Activated B cell treated with CpG ODN at 0.5 μM for 24 hours (primary cell): ENCODE measurements at regions not wholly inside any gene's neighbourhood (a gene's known extent, or its start where the extent isn't known, plus 50 kb on each side); places are given as distances from the start of the nearest gene placed in this dataset.

Source experiments
- ATAC-seq: fragments of 200-7000 bp; cut with Tn5 transposase; one replicate; pipeline ENCODE4 v1.10.0; 2021; ENCODE audit warnings: low read depth, mild to moderate bottlenecking, moderate library complexity
- CTCF ChIA-PET: fragments of 350-600 bp; sonication (Branson Sonifier 250); formaldehyde crosslinking; loops from one replicate; lab custom pipeline; 2021; ENCODE audit warnings: antibody characterized with exemption; lab: Charles Lee
- POLR2A ChIA-PET: fragments of 350-600 bp; sonication (Branson Sonifier 250); formaldehyde crosslinking; loops from one replicate; lab custom pipeline; 2021; ENCODE audit warnings: antibody characterized with exemption; lab: Charles Lee
- DNase-seq: peaks from one replicate; pipeline ENCODE4 v3.0.0; 2022
- H3K27ac Mint-ChIP-seq: one replicate; pipeline ENCODE4 v1.8.0; 2020; ENCODE audit warnings: mixed read lengths
- H3K27me3 Mint-ChIP-seq: one replicate; pipeline ENCODE4 v1.8.0; 2021; ENCODE audit warnings: mixed read lengths
- H3K36me3 Mint-ChIP-seq: one replicate; pipeline ENCODE4 v1.8.0; 2021; ENCODE audit warnings: low read depth, mixed read lengths
- H3K4me1 Mint-ChIP-seq: one replicate; pipeline ENCODE4 v1.8.0; 2021; ENCODE audit warnings: mixed read lengths
- H3K4me3 Mint-ChIP-seq: one replicate; pipeline ENCODE4 v1.8.0; 2020; ENCODE audit warnings: mild to moderate bottlenecking, mixed read lengths
- H3K9me3 Mint-ChIP-seq: one replicate; pipeline ENCODE4 v1.8.0; 2020; ENCODE audit warnings: mixed read lengths
- intact Hi-C: fragments of 100-400 bp; cut with micrococcal nuclease; formaldehyde crosslinking; loops from one replicate; pipeline ENCODE4 v1.15.1; 2024
- TF ChIP-seq, protein P1 (sequence below): fragments of 200-600 bp; IDR thresholded peaks from one replicate; pipeline ENCODE4 v1.8.0; 2022; ENCODE audit warnings: antibody characterized with exemption, mild to moderate bottlenecking

DNA sequence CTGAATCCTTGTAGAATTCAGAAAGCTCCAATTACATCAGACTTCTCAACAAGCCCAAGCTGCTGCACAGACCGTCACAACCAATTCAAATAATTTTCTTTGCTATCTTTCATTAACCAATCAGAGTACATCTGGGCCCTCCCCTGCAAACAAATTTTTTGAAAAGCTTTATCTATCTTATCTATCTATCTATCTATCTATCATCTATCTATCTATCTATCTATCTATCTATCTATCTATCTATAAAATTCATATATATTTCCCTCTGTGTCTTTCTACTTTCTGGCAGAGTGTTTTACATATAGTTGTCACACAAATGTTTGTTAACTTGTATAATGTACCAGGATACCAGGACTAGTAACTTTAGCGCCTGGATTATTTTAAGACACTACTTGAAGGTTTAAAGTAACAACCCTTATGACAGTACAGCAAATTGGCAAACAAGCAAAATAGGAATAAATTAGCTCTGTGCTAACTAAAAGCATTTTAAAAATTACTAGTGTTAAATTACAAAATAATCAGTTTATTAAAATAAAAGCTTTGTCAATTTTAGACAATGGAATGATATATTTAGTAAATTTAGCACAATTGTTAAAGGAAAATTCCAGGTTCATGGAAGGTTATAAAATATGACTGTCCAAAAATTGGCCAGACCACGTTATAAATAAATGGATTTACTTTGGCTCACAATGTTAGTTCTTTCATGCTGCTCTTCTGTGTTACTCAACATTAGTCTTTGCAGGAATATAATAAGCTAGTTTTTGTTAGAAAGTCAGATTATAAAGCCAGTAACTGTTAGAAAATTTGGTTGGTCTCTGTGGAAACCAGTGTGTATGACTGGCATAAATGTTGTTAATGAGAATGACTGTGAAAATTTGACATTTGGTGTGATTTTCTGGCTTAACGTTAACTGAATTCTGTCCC is 138.6 kb downstream of the SUCNR1 start:
- Mint-ChIP-seq H3K4me1 (no peaks in the 10 kb centered on the region), H3K36me3 (no peaks in the 10 kb centered on the region), H3K27ac (no peak overlapping the region), H3K27me3 (peaks cover 3% of the 10 kb centered on the region), H3K4me3 (no peak overlapping the region), H3K9me3 (peaks cover 2% of the 10 kb centered on the region)
- CTCF ChIA-PET = no interaction called here
- DNase-seq (no peak), ATAC-seq (no peak)
- intact Hi-C loops = no loop called here
- POLR2A ChIA-PET = no interaction called here
- TF ChIP-seq, protein P1, sequence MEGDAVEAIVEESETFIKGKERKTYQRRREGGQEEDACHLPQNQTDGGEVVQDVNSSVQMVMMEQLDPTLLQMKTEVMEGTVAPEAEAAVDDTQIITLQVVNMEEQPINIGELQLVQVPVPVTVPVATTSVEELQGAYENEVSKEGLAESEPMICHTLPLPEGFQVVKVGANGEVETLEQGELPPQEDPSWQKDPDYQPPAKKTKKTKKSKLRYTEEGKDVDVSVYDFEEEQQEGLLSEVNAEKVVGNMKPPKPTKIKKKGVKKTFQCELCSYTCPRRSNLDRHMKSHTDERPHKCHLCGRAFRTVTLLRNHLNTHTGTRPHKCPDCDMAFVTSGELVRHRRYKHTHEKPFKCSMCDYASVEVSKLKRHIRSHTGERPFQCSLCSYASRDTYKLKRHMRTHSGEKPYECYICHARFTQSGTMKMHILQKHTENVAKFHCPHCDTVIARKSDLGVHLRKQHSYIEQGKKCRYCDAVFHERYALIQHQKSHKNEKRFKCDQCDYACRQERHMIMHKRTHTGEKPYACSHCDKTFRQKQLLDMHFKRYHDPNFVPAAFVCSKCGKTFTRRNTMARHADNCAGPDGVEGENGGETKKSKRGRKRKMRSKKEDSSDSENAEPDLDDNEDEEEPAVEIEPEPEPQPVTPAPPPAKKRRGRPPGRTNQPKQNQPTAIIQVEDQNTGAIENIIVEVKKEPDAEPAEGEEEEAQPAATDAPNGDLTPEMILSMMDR = no peak

DNA sequence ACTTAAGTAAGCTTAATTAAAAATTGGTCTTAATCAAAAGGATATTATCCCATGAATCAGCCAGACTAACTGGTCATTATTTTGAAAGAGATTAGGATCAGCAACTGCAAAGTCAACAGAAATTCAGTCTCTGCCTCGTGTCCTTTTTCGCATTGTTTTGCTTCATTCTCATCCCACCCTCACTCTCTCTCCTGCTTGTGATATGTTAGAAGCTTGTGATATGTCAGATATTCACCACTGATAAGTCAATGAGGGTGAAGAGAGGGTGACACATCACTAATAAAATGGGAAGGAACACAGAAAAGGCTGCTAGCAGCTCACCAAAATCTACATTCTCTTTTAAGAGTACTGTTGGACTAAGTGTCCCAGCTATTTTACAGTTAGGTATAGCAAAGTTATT is 146.1 kb downstream of the SUCNR1 start:
- Mint-ChIP-seq H3K9me3 (peaks cover 2% of the 10 kb centered on the region), H3K4me3 (no peak overlapping the region), H3K4me1 (no peaks in the 10 kb centered on the region), H3K36me3 (no peaks in the 10 kb centered on the region), H3K27me3 (peaks cover 2% of the 10 kb centered on the region), H3K27ac (no peak overlapping the region)
- ChIA-PET CTCF (interaction anchor here (0.6 kb wide), 1 partner anchor 448 kb away, joined by 4 read pairs; no protein-coding TSS in a partner anchor), POLR2A (no interaction called here)
- intact Hi-C loops = no loop called here
- no peak for DNase-seq
- ATAC-seq = no peak
- TF ChIP-seq, protein P1 = no peak

DNA sequence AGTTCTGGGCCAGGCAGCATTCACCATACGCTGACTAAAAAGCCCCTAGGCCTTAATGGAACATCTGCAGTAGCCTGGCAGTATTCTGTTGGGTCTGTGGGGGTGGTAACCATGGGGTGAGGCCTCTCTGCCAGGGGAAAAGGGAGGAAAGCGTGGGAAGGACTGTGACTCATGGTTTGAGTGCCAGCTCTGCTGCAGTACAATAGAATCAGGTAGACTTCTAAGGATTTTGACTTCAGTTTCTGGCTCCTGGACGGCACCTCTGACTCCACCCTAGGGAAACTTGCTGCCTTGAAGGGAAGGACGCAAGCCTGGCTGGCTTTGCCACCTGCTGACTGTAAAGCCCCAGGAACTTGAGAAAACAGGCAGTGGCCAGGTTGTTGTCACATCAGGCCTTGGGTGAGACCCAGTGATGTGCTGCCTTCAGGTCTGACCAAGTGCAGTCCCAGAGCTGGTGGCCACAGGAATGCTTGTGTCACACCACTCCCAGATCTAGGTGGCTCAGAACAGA is 148.6 kb downstream of the SUCNR1 start:
- TF ChIP-seq, protein P1 = no peak
- Mint-ChIP-seq H3K9me3 (no peaks in the 10 kb centered on the region), H3K36me3 (no peaks in the 10 kb centered on the region), H3K27ac (no peak overlapping the region), H3K4me1 (no peaks in the 10 kb centered on the region), H3K27me3 (peaks cover 2% of the 10 kb centered on the region), H3K4me3 (no peak overlapping the region)
- intact Hi-C loops = no loop called here
- DNase-seq (no peak), ATAC-seq (no peak)
- ChIA-PET POLR2A (no interaction called here), CTCF (interaction anchor here (0.7 kb wide), 1 partner anchor 760 kb away, joined by 3 read pairs; no protein-coding TSS in a partner anchor)

DNA sequence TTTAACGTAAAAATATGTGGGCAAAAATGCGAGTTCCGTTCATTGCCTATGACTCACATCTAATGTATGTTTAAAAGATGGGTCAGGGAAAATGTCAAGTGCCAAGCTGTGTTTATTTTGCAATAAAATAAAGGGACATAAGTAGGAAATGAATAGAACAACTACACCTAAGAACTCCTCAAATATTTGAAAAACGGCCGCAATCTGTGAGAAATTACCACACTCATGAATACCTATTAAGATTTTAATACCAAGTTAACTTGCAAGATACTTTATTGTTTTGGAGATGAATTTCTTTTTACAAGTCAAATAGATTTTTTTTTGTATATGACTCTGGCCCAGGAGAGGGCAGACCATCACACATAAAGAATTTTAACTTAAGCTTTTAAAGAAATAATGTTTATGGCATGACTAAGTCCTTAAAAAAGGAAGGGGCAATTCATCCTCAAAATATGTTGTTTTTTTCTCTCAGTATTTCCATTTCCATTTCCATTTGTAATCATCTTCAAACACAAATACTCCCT is 152.7 kb downstream of the SUCNR1 start:
- TF ChIP-seq, protein P1 = no peak
- DNase-seq = no peak
- no peak overlapping the region for H3K4me3 Mint-ChIP-seq
- ChIA-PET POLR2A (interaction anchor here (0.6 kb wide), 1 partner anchor 750 kb away, joined by 3 read pairs; no protein-coding TSS in a partner anchor), CTCF (interaction anchor here (0.9 to 1.3 kb wide), 2 partner anchors 158 to 418 kb away, joined by 4 read pairs; no protein-coding TSS in a partner anchor)
- no peaks in the 10 kb centered on the region for H3K4me1 Mint-ChIP-seq
- no peaks in the 10 kb centered on the region for H3K9me3 Mint-ChIP-seq
- H3K36me3 Mint-ChIP-seq = no peaks in the 10 kb centered on the region
- no peak for ATAC-seq
- intact Hi-C loops = loop anchor here (1.0 kb wide), 1 partner anchor 446 kb away; no protein-coding TSS in a partner anchor
- no peak overlapping the region for H3K27ac Mint-ChIP-seq
- no peaks in the 10 kb centered on the region for H3K27me3 Mint-ChIP-seq

DNA sequence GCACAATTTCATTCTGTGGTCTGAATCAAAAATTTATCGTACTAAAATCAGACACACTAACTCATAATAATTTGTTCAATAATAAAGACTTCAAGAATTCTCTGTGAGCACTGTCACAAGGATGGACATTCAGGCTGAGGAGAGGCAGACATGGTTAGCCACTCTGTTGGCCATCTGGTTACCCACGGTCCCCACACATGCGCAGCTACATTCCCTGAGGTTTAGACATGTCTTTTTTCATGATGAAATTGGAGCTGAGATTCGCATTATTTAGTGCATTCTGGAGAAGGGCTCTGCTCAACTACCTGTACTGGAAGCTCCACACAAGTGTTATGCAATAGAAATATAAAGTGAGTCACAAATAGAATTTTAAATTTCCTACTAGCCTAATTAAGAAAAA is 156.9 kb downstream of the SUCNR1 start:
- Mint-ChIP-seq H3K27ac (no peak overlapping the region), H3K27me3 (no peaks in the 10 kb centered on the region), H3K9me3 (peaks cover 12% of the 10 kb centered on the region), H3K4me1 (no peaks in the 10 kb centered on the region), H3K4me3 (no peak overlapping the region), H3K36me3 (no peaks in the 10 kb centered on the region)
- TF ChIP-seq, protein P1 = no peak
- DNase-seq (no peak), ATAC-seq (no peak)
- intact Hi-C loops = no loop called here
- CTCF ChIA-PET = no interaction called here
- POLR2A ChIA-PET = no interaction called here
